ENCODE measurements at regions not wholly inside any gene's neighbourhood (a gene's known extent, or its start where the extent isn't known, plus 50 kb on each side); places are given as distances from the start of the nearest gene placed in this dataset.

DNA sequence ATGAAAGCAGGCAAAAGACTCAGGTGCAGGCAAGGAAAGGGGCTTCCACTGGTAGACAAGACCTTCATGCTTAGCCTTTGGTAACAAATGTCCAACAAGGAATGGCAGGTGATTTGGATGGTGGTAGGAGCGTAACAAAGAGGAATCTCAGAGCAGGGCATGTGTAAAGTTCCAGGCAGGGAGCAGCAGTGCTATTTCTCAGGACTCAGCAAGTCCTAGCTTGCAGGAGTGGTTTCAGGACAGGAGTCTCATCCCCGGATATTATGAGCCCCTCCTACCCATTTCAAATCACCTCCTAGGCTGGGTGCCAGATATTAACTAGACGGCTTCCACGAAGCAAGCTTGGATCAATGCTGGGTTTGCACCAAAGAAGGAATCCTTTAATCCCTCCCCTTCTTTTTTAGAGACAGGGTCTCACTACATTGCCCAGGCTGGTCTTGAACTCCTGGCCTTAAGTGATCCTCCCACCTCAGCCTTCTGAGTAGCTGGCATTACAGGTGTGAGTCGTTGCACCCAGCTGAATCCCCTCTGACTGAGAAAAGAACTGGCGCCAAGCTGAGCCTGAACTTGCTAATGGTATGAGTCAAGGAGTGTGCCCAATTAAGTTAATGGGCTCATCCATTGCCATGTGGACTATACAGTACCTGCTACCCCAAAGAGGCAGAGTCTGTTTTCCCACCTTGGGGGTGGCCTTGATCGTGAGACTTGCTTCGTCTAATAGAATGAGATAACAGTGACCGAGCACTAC, 190.3 kb downstream of the ARL4C start:
- DNase-seq (ENCODE audit: low spot score) = no peak

DNA sequence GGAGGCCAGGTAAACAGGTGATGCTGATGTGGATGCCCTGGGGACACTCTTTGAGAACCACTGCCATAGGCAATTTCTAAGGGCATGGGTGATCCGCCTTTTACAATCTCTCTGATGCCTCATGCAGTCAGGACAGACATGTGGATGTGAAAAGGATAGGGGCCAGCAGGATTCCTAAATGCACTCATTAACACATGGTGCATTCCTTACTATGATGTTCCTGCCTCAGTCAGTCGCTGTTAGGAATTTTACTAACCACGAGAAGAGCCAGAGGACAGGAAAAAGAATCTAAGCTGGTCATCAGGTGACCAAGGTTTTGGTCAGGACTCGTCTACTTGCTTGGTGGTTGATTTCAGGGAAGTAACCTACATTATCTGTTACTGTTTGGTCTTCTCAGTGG, 191.0 kb downstream of the ARL4C start:
- DNase-seq (ENCODE audit: low spot score) = no peak

DNA sequence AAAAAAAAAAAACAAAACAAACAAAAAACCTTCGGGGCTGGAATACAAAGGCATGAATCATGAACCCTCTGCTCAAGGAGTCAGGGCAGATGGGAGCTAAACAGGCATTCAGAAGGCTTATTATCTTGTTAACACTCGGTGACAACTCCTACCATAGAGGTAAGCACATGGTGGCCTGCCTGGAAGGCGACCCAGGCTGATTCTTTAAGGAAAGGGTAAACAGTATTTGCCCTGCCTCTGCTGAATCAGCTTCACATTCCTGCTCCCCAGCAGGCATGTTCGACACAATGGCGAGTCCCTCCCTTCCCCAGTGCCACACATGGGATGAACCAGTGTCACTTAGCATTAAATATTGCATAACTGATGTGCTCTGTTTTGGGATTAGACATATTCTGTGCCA, 191.9 kb downstream of the ARL4C start:
- no peak for DNase-seq (ENCODE audit: low spot score)

DNA sequence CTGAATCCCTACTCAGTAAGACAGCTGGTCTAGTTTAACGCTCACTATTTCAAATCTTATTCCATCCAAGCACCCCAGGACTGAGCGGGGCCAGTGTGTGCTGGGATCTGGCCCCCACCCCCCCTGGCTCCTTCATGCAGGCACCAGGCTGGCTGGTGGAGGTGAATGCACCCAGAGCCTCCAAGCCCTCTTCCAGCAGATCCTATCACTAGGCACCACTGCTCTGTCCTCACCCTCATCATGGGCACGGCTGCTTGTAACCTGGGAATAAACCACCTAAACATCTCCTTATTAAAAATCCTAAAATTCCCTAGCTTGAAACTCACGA, 194.3 kb downstream of the ARL4C start:
- DNase-seq (ENCODE audit: low spot score) = no peak

DNA sequence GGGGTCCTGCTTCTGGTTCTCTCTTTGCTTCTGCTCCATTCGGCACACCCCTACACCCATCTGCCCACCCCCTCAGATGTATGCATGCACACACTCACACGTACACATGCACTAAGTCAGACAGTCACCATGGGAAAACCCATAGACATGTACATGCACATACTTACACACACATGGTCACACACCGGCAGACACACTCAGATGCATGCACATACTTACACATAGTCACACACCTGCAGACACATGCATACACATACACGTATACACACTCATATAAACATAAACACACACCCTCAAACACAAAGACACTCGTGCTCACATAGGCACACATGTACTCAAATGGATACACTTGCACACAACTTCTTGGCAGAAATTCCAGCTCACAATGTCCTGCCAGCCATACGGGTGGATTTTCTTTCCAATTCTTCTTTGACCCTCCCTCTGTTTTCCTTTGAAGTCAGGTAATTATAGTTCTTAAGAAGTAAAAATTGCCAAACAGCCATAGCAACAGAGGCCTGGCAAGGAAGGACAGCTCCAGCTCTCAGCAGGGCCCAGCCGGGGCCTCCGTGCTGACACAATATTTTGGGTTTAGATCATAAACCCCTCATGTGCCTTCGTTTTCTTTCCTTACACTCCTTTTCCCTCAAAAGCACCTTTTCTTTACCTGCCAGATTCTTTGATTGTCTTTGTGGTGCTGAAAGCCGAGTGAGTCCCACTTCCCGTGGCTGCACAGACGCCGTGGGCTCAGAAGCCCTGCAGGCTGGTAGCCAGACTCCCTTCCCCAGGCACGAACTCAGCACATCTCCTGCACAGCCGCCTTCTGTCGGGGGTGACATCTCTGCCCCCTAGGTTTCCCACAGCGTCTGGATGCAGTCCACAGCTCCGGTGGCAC, 195.7 kb downstream of the ARL4C start:
- DNase-seq (ENCODE audit: low spot score) = no peak

DNA sequence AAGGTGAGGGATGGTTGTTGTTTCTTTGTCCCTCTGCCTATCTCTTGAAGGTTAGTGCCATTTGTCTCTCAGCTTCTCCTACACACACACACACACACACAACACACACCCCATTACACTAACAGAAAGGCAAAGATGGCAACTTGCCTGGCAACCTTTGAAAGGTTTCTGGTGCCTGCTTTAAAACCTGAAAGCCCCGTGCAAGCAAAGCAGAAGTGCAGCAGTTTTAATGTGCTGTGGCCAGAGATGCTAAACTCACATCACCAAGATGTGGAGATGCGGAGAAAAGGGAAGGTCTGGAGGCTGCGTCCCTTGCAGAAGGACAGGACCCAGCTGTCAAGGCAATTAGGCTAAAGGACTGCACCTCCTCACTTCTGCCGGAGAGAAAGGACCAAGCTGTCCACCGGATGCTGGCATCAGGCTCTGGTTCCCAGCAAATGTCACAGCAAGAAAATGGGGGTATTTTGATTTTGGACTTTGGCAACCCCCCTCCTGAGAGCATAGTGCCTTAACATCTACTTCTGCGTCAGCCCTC, 196.4 kb downstream of the ARL4C start:
- no peak for DNase-seq (ENCODE audit: low spot score)

DNA sequence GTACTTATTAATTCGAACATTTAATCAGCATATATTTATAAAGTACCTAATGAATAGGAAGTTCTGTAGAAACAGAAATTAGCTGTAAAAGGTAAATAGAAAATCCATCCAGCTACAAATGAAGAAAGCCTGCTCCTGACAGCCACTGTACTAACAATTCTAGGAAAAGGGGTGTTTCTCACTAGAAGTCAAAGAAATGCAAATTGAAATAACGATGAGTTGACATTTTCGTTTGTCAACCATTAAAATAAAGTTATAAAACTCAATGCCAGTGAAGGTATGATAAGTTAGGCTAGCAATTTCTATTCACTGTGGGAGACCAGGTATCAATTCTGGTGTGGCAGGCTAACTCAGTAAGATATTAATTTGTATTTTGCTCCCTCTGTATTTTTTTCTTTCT, 198.0 kb downstream of the ARL4C start:
- no peak for DNase-seq (ENCODE audit: low spot score)

DNA sequence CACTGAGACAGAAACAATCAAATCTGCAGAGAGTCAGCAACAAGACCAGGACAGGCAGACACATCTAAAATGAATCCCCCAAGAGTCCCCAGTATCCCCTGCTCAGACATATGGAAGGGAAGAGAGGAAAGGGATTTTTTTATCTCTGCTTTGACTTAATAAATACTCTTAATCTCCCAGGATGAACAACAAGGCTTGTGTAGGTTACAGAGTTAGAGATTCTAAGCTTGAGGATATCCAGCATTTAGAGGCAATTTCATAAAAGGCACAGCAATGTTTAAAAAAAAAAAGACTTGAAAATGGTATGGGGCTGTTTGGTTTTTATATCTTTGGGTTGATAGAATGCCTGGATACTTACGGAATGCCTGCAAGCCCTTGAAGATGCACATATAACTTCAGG, 199.9 kb downstream of the ARL4C start:
- DNase-seq (ENCODE audit: low spot score) = no peak

DNA sequence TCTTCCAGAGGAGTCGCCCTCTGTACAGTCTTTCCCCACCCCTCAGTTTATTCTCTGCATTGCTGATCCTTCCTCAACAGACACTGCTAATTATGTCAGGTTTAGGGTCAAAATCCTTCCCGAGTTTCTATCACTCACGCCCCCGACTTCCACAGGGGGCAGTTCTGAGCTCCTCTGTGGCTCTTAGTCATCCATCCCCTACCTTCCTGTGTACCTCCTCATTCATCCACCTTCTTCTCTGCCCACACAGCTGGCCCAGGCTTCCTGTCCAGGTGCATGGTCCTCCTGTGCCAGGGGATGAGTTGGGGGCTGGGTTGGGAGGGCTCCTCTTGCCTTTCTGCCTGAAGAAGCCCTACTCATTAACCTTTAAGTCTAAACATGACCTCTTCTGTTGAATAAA, 202.9 kb downstream of the ARL4C start:
- DNase-seq (ENCODE audit: low spot score) = no peak

DNA sequence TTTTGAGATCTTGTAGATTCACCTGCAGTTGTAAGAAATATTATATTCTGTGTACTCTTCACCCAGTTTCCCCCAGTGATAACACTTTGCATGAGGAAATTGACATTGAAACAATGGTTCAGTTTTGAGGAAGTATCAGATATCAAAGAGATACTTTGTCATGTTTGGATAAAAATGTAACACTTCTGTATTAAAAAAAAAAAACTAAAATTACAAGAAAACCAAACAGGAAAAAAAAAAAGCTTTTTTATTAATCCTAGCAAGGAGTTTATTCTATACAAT, 204.0 kb downstream of the ARL4C start:
- no peak for DNase-seq (ENCODE audit: low spot score)

DNA sequence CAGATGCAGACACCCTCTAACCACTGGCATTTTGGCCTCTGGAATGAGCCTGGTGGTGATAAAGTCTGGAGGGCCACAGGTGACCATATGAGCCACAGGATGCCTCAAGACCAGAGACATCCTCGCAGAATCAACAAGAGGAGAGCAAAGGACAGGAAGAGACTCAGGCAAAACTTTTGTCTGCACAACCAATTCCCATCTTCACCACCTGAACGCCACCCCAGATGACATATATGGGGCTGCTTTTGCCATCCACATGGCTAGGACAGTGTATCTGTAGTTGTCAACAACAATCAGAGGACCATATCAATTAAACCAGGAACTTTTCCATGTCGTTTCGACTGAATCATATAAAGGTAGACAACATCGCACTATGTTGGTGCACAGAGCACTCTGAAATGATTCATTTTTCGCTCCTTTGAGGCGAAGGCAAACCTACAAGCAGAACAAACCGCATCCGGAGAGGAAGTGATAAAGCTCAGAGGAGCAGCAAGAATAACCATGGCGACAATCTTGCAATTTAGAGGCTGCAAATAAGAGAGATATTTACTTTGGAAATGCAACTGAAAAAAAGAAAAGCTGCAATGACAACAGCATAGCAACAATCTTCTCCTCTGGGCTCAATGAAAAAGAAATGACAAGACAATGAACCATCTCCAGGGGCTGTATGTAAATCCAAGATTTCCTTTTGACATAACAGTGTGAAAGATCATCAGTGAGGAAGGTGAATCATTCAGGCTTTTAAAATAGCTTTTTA, 204.5 kb downstream of the ARL4C start:
- DNase-seq (ENCODE audit: low spot score) = no peak

DNA sequence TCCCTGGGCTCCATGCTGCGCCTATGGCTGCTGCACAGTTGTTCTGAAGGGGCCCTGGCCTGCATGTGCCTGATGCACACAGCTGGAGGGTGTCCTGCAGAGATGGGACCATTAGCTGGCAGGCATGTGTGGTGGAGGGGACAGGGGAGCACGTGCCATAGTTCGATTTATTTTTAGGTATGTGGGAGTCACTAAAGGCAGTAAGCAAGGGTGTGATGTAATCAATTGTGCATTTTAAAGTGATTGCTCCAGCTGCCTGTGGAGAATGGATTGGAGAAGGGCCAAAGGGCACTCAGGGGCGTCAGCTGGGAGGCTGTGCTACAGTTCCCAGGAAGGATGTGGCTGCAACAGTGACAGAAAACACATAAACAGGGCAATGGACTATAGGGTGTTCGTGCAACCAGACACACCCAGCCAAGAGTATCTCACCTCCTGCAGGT, 205.1 kb downstream of the ARL4C start:
- DNase-seq (ENCODE audit: low spot score) = no peak

DNA sequence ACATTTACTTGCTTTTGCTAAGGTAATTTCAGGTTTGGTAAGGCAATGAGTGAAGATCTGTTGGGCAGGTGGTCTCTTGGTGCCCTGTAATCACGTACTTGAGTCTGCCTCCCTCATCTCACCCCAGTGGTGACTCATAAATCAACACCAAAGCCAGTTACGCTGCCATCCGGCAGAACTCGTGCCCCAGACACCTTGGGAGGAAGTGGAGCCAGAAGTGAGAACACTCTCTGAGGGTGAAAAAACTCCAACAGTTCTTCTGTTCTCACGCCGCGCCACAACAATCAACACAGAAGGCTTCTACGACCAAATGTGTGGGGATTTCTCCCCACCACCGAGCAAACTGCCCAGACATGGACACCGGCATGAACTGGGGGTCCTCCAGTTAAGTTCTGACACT, 206.2 kb downstream of the ARL4C start:
- DNase-seq (ENCODE audit: low spot score) = peak; percentile 38

DNA sequence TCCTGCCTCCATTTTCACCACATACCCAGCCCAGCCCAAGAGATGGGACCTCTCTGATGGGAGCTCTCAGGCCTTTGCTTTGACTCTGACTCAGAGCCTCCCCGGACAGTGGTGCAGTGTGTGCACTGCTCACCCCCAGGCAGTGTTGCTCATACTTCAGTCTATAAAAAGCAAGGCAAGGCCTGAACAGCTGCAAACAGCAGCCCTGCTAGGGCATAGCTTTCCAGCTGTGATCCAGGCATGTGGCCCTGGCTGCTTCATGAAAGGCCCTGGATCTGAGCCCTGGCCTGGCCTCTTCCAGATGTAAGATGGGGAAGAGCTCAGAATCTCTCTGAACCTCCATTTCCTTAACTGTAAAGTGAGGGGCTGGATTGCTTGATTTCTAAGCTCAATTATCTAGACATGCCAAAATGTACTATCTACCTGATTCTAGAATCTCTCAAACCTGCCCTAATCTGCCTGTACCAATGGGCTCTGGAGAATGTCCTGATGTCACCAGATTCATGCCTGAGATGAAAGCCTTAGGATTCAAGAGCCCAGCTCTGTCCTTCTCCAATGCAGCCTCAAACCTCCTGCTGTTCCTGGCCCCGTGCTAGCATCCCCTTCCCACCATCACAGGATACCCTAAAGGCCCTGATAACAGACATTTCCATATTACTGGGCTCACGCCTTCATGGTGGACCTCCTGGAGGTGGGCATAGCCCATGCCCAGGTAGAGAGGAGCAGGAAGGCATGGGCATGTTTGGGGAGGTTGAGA, 206.9 kb downstream of the ARL4C start:
- no peak for DNase-seq (ENCODE audit: low spot score)

DNA sequence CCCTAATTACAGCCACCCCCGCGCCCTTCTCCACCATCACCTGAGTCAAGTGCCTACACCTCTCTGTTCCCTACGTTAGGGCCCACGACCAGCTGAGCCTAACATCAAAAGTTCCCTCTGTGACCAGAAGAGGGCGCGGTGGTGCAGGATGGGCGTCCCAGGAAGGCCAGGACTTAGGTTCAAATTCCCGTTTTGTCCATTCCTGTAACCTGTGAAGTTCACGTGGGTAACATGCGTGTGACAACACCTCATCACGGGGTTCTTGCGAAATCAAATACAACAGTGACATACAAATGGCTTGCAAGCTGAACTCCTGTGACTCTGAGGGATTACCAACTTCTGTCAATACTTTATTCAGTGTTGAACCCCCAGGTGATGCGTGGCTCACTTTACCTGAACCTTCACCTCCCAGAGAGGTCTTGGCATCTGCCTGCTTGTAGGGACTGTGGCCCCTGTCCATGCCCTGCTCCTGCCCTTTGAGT, 207.9 kb downstream of the ARL4C start:
- peak; percentile 62 for DNase-seq (ENCODE audit: low spot score)

DNA sequence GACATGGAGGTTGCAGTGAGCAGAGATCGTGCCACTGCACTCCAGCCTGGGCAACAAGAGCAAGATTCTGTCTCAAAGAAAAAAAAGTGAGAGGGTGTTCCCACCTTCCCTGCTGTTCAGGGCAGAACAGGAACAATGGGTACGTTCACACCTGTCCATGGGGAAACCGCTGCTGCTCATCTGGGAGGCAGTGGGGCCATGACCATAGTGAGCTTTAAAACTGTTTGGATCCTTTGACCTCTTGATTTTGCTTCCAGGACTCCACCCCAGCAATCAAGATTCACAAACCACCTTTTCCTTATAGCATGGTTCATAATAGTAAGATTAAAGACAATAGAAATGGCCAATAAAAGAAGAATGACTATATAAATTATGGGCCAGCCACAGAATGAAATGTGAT, 209.2 kb downstream of the ARL4C start:
- no peak for DNase-seq (ENCODE audit: low spot score)

DNA sequence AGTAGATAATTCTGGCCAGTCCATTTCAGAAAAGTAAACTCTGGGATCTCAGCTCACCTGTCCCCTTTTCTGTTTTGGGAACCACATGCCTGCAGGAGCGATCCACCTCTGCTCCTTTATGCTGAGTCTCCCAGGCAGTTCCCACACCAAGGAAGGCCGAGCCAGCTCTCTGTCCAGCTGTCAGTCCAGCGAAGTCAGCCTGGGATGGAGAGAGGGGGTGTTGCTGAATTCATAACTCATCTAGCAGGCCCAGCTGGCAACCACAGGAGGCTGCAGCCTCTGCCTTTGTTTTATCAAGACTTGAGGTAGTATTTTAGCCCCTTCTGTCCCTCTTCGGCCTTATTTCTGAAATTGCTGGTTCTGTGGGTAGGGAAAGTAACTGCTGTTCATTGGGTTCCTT, 209.9 kb downstream of the ARL4C start:
- no peak for DNase-seq (ENCODE audit: low spot score)

DNA sequence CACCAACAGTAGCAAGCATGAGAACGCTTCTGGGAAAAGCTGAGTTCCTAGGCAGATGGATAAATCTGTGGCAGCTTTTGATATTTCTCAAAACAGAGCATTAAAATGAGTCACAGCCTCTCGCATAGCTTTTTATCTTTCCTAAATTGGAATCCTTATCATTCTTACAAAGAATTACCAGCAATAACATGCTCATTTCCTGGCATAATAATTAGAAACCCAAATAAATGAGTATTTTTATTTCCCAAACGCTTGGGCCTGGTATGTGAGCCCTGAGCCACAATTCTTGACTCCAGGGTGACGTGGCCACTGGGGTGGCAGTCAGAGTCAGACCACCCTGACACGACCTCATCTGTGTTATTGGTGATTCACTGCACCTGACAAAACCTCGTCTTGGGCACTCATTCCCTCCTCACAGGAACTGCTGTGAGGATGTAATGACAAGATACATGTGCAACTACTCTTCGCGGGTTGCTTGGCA, 210.7 kb downstream of the ARL4C start:
- DNase-seq (ENCODE audit: low spot score) = no peak

DNA sequence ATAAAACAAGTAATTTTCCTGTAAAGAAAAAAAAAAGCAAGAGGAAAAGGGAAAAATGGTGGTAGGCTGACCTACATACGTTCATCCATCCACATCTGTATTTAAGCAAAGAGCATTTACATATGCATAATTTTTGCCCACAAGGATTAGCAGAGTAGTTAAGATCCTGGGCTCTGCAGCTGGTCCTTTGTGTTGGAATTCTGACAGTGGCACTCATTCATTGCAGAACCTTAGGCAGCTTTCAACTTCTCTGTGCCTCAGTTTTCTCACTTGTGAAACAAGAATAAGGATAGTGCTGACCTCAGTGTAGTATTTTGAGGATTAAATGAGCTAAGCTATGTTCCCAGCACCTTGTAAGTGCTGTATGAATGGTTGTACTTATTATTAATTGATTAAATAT, 211.3 kb downstream of the ARL4C start:
- DNase-seq (ENCODE audit: low spot score) = no peak

DNA sequence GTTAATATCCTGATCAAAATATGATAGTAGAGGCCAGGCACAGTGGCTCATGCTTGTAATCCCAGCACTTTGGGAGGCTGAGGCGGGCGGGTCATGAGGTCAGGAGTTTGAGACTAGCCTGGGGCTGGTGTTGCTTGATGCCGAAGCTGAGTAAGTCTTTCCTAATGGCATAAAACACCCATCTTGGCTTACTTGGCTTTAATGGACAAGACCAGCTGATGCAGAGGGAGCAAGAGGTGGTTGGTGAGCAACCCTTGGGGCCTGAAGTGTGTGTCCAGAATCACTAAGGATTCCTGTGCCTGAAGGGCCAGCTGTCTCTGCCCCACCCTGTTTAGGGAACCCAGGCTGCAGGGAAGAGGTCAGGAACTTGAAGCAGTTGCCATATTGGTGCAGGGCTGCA, 217.2 kb downstream of the ARL4C start:
- no peak for DNase-seq (ENCODE audit: low spot score)

DNA sequence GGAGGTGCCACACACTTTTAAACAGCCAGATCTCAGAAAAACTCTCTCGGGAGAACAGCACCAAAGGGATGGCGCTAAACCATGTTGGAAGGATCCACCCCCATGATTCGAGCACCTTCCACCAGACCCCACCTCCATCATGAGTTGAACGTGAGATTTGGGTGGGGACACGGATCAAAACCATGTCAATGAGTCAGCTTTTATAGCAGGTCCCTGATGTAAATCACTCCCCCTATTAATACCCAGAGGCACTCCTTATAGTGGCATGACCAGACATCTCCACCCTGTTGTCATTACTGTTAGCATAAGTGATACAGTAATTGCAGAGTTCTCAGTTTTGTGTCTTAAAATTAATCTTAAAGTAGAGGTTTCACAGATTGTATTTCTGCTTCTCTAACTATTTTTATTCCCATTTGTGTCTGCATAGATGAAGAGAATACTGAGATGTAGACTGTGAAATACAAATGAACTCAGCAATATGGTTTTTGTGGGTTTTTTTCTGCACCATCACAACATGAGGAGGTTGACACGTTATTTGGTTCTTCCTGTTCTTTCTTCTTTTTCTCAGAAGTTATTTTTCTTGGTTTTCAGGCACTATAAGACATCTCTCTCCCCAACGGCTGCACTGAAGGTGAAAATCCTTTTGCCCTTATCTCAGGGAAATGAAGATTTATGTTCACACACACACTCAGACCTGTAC, 218.2 kb downstream of the ARL4C start:
- no peak for DNase-seq (ENCODE audit: low spot score)
